GM18870 (cell line): ENCODE measurements at regions not wholly inside any gene's neighbourhood (a gene's known extent, or its start where the extent isn't known, plus 50 kb on each side); places are given as distances from the start of the nearest gene placed in this dataset.
A peak's percentile ranks its signal among the peaks of the same experiment; 100 is the strongest.

Source experiments
- ATAC-seq: cut with Tn5 transposase; IDR thresholded peaks from one replicate; pipeline ENCODE4 v1.9.1; 2021; ENCODE audit warnings: moderate library complexity; ENCODE audit not compliant: unreplicated experiment

DNA sequence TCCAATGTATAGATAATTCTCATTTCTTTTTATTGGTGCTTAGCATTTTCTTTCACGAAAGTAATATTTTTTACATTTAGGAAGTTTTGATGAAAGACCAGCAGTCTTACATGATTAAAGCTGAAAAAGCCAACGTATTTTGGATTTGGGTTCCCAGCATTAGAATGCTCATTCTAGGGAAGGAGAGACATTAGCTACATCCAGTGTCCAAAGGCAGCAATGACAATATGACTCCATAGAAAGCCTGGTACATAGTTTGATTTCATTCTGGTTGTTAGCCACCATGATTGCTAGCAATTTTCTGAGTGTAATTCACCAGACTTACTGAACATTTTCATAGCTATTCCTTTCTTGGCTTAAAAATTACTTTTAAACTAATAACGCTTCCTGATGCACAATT, 1397.5 kb downstream of the PCDH7 start:
- no peak for ATAC-seq

DNA sequence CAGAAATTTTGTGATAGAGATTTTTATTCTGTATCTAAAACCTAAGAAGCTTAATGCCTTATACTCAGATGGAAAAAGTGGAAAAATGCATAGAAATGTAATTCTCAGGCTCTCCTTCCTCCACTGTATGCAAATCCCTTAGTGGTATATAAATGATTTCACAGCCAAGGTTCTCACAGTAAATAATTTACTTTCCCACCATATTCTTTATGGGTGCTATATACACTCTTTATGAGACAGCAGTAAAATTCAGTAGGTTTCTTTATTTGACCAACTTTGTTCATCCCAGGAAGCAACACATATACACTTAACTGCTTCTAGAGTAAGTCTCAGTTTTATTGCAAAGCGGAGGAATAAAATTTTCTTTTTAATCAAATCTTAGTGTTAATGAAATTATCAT, 1399.7 kb downstream of the PCDH7 start:
- no peak for ATAC-seq

GRCh38 chr4:32128549-32128948, 1408.4 kb downstream of the PCDH7 start:
- ATAC-seq, result no peak

GRCh38 chr4:32129967-32130366, 1409.8 kb downstream of the PCDH7 start:
- no peak for ATAC-seq

DNA sequence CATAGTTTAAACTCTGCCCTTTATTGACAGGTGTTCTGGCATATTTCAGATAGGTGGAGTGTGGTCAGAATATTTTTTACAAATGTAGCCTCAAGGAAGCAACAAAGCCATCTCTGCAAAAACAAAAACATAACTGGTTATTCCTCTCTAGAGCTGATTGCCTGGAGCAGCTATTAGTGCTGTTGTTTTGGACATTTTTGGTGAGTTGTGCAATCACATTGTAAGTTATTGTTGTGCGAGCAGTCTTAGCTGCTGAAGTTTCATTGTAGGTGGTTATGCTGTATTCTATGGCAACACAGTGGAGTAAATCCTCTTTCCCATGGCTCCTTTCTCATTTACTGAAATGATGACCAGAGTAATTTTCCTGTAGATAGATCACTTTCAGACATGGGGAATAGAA, 1413.0 kb downstream of the PCDH7 start:
- ATAC-seq, result no peak

DNA sequence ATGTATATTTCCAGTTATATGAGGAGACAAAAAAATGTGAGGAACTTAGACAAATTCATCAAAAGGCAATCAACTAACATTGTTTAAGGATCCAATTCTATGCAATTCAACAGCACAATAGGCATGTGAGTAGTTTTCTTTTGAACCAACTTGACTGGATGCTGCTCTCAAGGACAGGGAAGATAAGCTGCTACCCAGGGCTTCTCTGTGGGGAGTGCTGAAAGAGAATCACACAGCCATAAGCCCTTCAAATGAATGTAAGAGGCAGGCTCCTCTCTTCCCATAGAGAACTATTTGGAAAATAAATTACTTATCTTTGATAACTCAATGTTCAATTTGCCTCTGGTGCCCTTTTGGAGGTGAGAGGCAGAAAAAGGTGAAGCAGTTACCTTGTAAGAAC, 1413.6 kb downstream of the PCDH7 start:
- no peak for ATAC-seq

- ATAC-seq, result no peak
Observed at GRCh38 chr4:32135642-32136041, 1415.5 kb downstream of the PCDH7 start.

- no peak for ATAC-seq
Observed at GRCh38 chr4:32136081-32136787, 1416.1 kb downstream of the PCDH7 start.

DNA sequence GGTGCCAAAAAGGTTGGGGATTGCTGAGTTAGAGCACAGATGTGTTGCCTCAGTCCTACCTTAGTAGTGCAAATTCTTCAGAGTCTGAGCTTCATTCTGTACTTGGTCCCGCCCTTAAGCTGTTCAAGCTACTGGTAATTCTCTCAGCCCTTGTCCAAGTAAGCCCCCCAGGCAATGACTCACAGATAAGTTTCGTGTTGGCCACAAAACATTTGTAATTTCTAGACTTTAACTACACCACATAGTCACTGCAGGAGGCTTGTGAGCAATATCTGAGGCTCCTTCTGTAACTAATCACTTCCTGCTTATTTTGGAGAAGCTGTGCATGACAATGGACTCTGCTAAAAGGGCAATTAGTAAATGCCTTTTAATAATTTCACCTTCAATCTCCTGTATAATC, 1420.5 kb downstream of the PCDH7 start:
- peak; percentile 81 for ATAC-seq

DNA sequence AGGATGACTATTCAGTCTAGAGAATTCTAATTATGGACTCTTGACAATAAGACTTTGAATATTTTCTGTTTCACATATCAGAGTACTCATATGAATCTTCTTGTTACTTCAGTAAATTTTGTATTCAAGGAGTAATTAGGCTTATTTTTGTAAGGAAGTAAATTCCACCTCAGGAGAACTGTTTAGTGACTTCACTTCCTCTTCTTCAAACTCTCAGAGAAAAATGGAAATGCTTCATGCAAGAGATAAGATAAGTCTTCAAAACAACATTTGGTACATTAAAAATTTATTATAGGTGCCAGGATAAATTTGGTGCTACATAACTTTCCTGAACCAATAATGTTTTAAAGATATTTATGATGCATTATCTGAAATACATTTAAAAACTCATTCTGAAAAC, 1421.9 kb downstream of the PCDH7 start:
- no peak for ATAC-seq

GRCh38 chr4:32145987-32146386, 1425.8 kb downstream of the PCDH7 start:
- no peak for ATAC-seq

- peak; percentile 73 for ATAC-seq
Observed at GRCh38 chr4:32147446-32148085, 1427.4 kb downstream of the PCDH7 start.

DNA sequence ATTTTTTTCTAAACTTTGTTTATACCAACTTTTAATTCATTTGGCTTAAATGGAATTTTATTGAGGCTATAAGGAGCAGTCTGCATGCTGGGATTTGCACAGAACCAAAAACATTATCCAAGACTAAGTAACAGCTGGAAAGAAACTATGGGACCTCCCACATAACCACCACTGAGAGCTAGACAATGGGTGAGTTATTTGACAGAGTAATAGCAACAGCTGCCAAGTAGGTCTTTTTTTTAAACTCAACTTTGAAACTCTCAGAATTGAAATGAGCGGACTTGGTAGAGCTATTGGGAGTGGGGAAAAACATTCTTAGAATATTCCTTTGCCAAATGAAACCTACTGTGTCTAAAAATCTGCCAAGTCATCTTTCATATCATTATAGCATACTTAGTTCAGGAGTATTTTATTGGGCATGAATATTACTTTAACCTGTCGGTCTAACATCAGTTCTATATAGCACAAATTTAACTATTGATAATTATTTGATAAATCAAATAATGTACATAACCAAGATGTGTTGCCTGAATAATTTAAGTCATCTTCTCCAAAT, 1428.0 kb downstream of the PCDH7 start:
- peak; percentile 48 for ATAC-seq

GRCh38 chr4:32158961-32159360, 1438.8 kb downstream of the PCDH7 start:
- no peak for ATAC-seq

DNA sequence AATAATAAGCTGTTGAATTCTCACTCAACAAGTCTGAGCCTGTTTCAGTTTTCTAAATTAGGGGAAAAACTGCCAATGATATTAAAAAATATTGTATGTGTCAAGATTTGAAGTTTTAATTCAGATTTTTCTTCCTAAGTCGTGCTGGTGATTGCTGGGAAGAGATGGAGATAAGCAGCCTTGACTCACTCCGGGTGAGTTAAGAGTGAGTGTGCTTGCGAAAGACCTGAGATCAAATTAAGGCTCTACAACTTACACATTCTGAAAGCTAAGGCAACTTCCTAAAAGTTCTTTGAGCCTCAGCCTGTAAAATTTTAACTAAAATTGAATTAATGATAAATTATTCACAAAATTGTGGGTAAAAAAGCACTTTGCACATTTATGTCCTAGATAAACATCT, 1441.2 kb downstream of the PCDH7 start:
- ATAC-seq, result no peak

DNA sequence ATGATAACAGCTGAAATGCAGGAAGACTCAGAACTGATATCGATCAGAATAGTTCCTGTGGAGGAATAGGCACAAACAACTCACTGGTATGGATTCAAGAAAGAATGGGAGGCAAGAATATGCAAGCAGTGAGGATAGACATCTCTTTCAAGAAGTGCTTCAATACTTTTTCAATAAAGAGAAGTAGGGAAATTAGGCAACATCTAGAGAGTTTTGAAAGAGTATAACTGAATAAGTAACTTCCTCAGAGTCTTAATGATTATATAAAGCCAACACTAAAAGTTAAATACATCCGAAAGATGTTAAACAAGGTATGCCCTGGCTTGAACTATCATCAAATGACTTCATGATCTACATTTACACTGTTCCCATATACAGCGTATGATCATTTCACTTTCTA, 1443.0 kb downstream of the PCDH7 start:
- ATAC-seq, result no peak

DNA sequence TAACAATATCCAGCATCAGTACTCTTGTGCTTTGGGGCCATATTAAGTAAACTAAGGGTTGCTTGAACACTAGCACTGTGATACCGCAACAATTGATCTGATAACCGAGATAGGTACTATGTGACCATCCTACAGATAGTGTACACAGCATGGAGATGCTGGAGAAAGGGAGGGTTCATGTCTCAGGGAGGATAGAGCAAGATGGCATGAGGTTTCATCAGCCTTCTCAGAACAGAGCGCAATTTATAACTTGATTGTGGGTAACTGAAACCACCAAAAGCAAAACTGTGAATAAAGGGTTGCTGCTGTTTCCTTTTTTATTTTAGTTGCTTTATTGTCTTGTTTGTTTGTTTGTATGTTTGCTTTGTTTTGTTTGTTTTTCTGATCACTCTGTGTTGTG, 1449.7 kb downstream of the PCDH7 start:
- no peak for ATAC-seq

DNA sequence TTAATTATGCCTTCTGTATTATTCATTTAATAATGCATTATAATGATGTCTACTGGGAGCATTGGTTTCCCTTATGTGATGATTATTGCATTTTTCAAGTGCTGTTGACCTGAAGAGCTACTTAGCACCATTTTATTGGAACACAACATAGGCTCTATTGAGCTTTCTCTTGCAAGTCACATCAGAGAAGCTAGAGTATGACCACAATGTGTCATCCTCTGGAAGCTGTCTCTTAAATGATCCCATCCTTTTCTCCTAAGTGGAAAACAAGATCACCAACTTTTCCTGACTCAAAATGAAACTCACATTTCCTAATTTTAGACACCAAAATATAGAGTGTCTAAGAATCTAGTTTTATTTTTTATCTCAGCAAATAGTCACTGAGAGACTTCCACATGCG, 1451.9 kb downstream of the PCDH7 start:
- ATAC-seq, result no peak

GRCh38 chr4:32172761-32173160, 1452.6 kb downstream of the PCDH7 start:
- ATAC-seq, result no peak

DNA sequence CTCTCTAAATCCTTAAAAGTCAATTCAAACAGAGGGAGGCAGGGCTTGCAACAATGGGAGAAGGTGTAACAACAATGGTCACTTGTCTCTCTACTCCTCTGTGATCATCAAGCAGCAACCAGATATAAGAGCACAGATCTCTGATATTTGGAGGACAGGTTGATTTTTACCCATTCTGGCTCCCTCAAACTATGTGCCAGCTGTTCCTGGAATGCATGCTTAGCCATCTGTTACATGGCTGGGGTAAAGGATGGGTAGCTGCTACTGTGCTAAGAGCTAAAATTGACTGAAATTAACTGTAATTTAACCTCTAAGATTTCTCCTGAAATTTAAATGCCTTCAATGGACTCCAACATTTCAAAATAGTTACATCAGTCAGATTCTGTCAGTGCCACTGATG, 1459.9 kb downstream of the PCDH7 start:
- ATAC-seq, result no peak

- ATAC-seq, result no peak
Observed at GRCh38 chr4:32184186-32184585, 1464.0 kb downstream of the PCDH7 start.

DNA sequence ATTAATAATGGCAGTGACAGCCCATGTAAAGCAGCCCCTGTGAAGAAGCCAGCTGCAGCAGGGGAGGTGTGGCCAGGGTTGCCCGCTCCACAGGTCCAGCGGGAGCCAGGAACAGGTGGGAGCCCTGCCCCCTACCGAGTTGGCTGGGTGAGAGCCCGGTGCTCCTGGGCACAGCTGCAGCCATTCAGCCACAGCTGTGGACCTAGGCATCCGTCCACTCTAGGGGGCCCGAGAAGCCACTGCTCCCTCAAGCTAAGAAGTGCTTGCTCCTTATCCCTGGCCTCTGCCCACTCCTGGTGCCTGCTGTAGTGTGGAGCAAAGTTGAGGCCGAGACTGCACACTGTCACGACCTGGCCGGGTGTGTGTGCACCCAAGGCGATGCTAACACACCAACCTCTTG, 1469.0 kb downstream of the PCDH7 start:
- no peak for ATAC-seq

DNA sequence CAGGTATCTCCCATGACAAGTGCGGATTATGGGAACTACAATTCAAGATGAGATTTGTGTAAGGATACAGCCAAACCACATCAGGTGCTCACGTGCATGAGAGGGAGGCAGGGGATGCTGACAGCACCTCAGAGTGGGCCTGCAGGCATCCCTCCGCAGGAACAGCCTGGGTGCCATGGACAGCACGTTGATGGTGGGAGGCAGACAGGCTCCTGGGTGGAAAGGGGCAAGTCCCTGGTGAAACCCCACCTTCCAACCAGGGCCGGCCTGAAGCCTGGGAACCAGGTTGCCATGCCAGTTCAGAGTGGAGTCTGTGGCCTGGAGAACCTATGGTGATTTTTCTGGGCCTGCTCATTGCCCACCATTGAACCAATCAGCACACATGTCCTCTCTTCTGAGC, 1469.6 kb downstream of the PCDH7 start:
- no peak for ATAC-seq
